Heart left ventricle (tissue), 13 donors: ENCODE measurements at regions not wholly inside any gene's neighbourhood (a gene's known extent, or its start where the extent isn't known, plus 50 kb on each side); places are given as distances from the start of the nearest gene placed in this dataset.

Experiments used
- POLR2A ChIP-seq, 2 donors: fragments of 450-650 bp; IDR thresholded peaks; one replicate each; pipeline ENCODE4 v1.6.1; 2017; ENCODE audit warnings: antibody characterized with exemption in 2 of 2, mild to moderate bottlenecking in 2 of 2, moderate library complexity in 2 of 2
- TF ChIP-seq, protein P1 (sequence below), 12 donors: fragments of 200-600 bp; sonication (generic) in 4 of 12; IDR thresholded peaks; one replicate each; pipeline versions ENCODE4 v1.5.0 to v1.8.0; 2018 to 2022; ENCODE audit warnings: antibody characterized with exemption in 12 of 12, mild to moderate bottlenecking in 5 of 12
- donor health status: ischemic (EF 13 %, LVEDD 7.1; RV severe dilation, severe dysfunction).
- donor health status: DM: no; HTN: yes; CAD: no.
- donor health status: DM: no; HTN: no; CAD: no.
- donor health status: ischemic (EF 25% LVEDD 6.9; RV normal size, moderate dysfunction).
- donor health status: ischemic (EF 25% LVEDD 5.7; RV mildly dilated, moderate dysfunction).
- donor health status: ischemic (EF 35%, LVEDD 5.7; RV mildly dilated, moderate dysfunction).
- donor health status: nonischemic (EF 11% LVEDD 7.7; RV severe dilation, severe dysfunction).
- donor health status: DM: yes; HTN: yes; CAD: no.
- donor health status: PGD.
- donor health status: ischemic (EF 29% LVEDD 5.4; RV normal size, mild dysfunction).
- donor health status: nonischemic (EF 23%, LVEDD 6.1; RV moderate dilation, normal function).

DNA sequence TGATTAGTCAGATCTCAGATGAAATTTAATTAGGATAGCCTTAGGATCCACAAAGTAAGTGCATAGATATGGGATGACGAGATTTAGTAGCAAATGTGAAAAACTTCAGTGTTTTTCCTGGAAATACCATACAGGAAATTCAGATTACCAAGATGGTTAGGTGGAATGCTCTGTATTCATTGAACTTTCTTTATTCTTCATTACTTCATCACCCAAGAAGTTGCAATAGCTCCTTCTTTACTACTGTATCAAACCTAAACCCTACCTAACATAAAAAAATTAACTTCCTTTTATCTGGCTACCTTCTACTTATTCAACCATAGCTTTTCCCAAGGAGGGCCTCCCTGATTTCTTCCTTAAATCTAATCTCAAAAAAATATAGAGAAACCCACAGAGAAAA is 100.4 kb downstream of the TTC6 start:
- TF ChIP-seq, protein P1, sequence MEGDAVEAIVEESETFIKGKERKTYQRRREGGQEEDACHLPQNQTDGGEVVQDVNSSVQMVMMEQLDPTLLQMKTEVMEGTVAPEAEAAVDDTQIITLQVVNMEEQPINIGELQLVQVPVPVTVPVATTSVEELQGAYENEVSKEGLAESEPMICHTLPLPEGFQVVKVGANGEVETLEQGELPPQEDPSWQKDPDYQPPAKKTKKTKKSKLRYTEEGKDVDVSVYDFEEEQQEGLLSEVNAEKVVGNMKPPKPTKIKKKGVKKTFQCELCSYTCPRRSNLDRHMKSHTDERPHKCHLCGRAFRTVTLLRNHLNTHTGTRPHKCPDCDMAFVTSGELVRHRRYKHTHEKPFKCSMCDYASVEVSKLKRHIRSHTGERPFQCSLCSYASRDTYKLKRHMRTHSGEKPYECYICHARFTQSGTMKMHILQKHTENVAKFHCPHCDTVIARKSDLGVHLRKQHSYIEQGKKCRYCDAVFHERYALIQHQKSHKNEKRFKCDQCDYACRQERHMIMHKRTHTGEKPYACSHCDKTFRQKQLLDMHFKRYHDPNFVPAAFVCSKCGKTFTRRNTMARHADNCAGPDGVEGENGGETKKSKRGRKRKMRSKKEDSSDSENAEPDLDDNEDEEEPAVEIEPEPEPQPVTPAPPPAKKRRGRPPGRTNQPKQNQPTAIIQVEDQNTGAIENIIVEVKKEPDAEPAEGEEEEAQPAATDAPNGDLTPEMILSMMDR (IDR thresholded peaks at IDR 0.05): no peak
- no peak for TF ChIP-seq POLR2A (IDR thresholded peaks at IDR 0.05)
